ENCODE measurements at regions not wholly inside any gene's neighbourhood (a gene's known extent, or its start where the extent isn't known, plus 50 kb on each side); places are given as distances from the start of the nearest gene placed in this dataset.

GRCh38 chr16:82231008-82231787, 61.2 kb upstream of the MPHOSPH6 start:
- DNase-seq: peak; percentile 34

- peak; percentile 70 for DNase-seq
Measured at GRCh38 chr16:82229800-82230619, 60.0 kb upstream of the MPHOSPH6 start.

GRCh38 chr16:82226327-82226726, 56.3 kb upstream of the MPHOSPH6 start:
- DNase-seq: no peak

- no peak for DNase-seq
Measured at GRCh38 chr16:82224821-82225220, 54.8 kb upstream of the MPHOSPH6 start.

- no peak for DNase-seq
Measured at GRCh38 chr16:82220541-82220940, 50.5 kb upstream of the MPHOSPH6 start.
